ENCODE measurements at regions not wholly inside any gene's neighbourhood (a gene's known extent, or its start where the extent isn't known, plus 50 kb on each side); places are given as distances from the start of the nearest gene placed in this dataset.
"Not testable (repeated sequence)": the region's sequence is repeated elsewhere in the genome, so short reads cannot be mapped to it uniquely, and the experiment has no call there.

GRCh38 chr16:13479549-13479948 is 440.4 kb upstream of the ERCC4 start:
- no peak for DNase-seq

GRCh38 chr16:13480801-13481200 is 439.2 kb upstream of the ERCC4 start:
- no peak for DNase-seq

DNA sequence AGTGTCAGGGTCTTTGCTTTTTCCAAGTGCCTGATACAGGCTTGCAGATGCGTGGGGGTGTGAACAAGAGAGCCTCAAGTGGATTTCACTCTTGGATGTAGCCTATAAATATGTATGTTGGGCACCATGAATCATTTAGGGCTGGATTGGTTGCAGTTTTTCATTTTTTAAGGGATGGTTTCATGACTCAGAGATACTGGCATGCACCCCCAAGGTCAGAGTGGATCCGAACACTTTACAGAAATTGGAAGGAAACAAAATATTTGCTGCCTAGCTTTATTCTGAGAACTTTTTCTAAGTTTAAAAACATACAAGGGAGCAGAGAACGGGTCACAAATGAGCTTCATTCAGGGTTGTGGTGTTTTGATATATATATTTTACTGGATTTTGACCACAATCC is 436.8 kb upstream of the ERCC4 start:
- no peak for DNase-seq

DNA sequence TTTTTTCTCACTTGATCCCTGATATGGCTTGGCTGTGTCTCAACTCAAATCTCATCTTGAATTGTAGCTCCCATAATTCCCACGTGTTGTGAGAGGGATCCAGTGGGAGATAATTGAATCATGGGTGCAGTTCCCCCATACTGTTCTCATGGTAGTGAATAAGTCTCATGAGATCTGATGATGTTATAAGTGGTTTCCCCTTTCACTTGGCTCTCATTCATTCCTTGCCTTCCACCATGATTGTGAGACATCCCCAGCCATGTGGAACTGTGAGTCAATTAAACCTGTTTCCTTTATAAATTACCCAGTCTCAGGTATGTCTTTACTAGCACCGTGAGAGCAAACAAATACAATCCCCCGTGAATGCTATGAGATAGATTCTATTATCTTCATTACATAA is 430.5 kb upstream of the ERCC4 start:
- DNase-seq: not testable (repeated sequence)

- DNase-seq: no peak
These were observed 427.9 kb upstream of the ERCC4 start for GRCh38 chr16:13492046-13492445.

DNA sequence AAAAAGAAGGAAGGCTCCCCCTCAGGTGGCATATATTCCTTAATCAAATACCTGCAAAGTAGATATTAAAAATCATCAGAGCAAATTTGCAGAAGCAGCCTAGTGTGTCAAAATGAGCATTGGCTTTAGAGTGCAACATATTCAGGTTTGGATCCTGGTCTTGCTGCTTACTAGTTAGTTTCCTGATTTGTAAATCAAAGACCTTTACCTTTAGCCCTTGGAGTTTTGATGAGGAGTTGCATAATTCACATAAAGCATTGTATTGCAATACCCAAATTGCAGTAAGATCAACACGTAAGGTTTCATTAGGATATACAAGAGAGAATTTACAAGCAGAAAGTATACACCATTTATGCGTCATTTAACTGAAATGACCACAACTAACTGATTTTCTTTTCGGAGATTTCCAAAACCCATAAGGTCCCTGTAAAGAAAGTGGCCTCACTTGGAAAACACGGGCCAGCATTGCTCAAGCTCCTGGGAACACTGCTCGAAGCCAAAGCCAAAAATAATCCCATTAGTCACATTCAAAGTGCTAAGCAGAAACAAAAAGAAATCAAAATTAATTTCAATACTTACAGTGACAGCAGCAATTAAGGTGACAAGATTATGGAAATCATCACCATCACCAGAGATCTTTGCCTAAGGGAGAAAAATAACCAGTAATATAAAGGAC is 415.9 kb upstream of the ERCC4 start:
- no peak for DNase-seq

GRCh38 chr16:13507530-13507929 is 412.4 kb upstream of the ERCC4 start:
- DNase-seq: no peak

DNA sequence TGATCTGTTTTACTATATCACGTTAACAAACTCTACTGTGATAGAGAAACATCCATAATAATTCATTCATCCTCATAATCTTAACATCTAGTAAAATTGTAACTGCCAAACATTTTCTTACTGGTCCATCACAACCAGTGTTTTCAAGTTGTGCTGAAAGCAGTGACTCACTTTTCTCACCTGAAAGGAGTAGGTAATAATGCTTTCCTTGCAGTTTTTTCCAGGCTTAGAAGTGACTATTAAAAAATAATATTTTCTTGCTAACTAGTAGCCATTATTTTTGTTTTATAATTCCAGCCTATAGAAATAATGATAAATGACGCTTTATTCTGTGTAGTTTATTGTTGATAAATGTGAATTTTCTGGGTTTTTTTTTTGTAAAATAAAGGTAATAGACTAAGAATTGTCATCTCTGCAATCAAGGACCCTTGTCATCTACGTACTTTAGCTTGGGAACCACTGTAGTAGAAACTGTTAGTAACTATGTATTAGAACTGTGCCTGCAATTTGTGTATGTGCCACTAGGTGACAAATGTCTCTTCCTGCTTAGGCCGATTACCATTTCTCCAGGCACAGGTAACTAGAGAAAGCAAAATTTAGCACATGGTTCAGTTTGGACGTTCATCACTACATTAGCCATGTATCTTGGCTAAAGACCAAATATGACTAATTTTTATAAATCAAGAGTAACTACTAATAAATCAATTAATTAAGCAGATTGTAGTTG is 409.4 kb upstream of the ERCC4 start:
- DNase-seq: no peak

DNA sequence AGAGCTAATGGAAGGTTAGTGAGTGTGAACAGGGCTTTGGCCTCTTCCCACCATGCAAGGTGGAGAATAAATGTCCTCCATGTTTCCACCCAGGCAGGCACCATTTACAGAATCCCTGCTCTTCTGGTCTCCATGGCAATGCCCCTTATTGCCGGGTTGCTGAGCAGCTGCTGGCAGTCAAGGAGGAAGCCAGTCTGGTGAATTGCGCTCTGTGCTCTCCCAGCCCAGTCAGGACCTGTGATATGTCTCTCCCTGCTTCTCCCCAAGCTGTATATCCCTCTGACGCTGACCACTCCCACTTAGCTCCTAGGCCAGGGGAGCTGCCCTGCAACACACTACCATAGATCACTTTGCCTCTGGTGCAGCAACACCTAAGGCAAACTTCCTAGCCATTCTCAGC is 402.1 kb upstream of the ERCC4 start:
- DNase-seq: no peak

DNA sequence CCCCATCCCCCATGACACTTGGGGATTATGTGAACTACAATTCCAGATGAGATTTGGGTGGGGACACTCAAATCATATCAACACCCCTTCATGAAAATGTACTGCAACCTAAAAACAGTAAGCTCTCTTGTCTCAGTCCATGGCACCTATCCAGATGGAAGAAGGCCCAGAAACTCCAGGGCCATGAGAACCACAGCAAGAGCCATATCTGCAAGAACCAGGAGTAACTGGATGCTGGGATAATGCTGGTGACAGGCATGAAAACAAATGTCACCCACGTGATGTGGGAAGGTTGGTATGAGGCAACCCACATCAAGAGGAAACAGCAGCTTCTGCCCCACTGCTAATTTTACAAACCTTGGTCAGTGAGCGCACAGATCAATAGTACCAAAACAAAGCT is 400.1 kb upstream of the ERCC4 start:
- no peak for DNase-seq

DNA sequence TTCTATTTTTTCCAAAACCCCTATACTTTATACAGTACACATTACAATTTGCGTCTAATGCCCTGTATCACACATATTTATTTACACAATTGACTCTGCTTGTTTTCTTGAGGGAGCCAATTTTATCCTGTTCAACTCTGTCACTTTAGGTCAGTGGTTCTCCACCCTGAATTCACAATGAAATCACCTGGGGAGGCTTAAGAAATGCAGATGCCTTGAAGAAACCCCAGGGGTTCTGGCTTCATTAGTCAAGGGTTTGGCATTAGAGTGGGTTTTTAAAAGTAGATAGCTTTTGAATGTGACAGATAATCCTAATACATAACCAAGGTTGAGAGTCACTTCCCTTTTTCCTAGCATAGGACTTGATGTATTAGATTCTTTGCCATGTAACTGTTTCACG is 398.6 kb upstream of the ERCC4 start:
- no peak for DNase-seq

DNA sequence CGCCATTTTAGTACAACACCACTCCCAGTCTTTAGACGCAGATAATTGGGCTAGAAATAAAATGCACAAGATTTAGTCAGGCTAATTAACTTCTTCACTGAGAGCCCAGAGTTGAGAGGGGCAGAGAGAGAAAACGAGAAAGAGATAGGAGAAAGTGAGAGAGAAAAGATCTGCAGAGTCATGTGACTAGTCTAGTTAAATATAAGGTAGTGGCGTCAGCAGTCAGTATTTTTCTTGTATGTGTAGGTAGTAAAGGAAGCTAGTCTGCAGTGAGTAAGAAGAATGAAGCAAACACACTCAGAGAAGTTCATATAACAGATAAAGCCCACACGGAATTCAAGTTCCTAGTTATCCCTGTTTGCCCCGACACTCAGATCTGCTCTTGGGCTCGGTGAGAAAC is 392.6 kb upstream of the ERCC4 start:
- DNase-seq: no peak

DNA sequence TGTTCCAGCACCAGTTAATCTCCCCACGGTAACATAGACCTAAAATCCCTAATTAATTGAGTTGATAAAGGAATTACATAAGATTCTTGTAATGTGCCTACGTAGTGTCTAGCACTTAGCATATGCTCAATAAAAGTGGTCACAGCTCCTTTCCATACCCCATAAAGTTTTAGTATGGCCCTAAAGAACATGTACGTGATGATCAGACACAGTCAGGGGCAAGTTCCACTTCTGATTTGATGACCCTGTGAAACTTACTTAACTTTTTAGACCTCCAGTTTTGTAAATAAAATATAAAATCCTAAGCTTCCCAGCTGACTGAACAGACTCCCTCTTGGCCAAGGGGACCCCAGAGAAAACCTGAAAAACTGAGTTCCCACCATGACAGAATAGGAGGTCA is 391.3 kb upstream of the ERCC4 start:
- DNase-seq: no peak

DNA sequence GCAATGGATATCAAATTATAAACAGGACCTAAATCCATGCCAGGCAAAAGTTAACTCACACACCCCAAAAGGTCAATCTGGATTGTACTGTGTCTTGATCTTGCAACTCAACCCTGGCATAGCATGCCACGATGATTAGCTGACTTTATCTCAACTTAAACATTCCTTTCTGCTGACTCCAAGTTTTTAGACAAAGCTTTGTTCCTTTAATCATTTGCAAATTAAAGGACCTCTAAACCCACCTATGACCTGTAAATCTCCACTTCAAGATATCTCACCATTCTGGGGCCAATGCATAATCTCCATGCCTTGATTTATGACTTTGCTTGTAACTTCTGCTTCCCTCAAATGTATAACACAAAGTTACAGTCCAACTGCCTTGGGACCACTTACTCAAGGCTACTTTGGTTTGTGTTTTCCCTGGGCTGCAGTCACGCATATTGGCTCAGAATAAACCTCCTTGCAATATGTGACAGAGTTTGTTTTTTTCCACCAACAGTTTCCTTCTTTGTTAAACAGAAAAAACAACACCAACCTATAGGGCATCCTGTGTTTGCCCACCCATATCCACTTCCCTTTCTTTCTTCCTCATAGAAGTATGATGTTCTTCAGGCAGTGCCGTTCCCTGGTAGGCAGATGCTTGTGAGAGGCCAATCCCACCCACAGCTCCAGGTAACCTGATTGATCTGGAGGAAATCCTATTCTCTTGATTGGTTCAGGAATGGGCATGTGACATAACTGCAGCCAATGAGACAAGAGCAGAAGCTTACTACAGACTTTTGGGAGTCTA is 390.6 kb upstream of the ERCC4 start:
- no peak for DNase-seq

GRCh38 chr16:13540771-13541170 is 379.2 kb upstream of the ERCC4 start:
- no peak for DNase-seq

DNA sequence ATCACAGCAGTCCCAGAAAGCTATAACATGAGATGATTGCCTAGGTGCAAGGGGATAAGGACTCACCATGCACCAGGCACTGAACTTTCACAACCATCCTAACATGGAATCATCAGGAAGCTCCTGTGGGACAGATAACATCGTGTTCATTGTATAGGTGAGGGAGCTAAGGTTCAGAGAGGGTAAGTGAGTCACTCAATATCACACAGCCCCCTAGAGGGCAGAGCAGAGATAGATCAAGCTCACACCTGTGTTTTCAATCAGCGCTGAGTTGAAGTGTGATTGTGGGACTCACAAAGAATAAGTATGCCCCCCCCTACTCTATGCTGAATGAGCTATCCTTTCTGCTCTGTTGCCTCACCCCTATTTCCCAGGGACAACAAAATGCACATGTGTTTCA is 377.7 kb upstream of the ERCC4 start:
- no peak for DNase-seq

GRCh38 chr16:13543850-13544249 is 376.1 kb upstream of the ERCC4 start:
- no peak for DNase-seq

- no peak for DNase-seq
These were observed 374.7 kb upstream of the ERCC4 start for GRCh38 chr16:13545271-13545670.

GRCh38 chr16:13550254-13550653 is 369.7 kb upstream of the ERCC4 start:
- DNase-seq: no peak

DNA sequence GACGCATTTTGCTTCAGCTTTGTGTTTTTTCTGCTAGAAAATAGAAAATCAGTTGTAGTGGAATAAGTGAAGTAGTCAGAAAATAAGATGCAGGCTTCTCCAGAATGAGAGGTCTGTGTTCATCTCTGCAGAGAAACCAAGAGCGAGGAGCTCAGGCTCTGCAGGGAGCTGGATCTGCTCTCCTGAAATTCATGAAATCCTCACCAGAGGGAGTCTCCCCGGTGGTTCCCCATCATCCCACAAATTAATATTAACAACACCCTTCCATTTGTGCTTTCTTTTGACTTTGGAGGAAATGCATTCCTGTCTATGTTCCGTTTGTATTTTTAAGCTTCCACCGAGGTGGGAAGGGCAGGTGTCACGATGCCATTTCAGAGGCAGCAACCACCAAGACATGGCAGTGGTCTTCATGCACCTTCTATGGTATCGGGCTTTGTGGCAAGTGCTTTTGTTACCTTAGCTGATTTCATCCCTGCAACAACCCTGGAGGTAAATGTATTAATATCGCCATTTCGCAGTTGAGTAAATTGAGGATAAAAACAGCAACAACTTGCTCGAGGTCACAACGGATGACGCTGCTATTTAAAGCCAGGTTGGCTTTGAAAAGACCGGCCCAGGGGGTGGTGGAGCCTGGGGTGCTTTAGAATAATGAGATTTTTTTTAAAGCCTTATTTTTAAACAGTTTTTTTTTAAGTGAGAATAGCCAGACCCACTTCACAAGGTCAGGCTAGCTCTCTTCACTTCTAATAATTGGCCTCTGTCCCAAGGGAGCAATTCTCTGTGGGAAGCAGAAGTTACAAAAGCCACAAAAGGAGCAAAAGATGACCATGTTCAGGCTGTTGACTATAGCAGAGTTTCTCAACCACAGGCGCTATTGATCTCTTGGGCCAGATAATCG is 367.6 kb upstream of the ERCC4 start:
- DNase-seq: no peak

- DNase-seq: no peak
These were observed 367.0 kb upstream of the ERCC4 start for GRCh38 chr16:13552960-13553257.

DNA sequence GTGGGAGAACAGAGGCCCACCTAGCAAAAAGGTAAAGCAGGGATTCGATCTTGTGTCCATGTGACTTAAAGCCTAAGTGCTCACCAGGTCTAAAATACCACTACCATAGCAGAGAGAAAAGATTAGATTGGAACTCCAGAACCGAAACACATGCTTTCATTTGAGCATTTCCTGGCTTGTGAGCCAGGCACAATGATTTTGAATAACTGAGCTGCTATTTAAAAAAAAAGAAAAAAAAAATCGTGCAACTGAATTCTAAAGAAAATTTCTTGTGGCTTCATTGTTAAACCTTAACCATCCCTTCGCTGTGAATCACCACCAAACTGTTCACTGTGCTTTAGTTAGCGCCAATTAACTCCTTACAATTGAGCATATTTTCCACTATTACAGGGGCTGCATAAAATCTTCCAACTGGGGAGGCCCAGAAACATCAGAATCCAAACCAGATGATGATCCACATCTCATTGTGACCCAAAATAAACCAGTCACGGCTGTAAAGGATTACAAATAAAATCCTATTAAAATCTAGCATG is 366.4 kb upstream of the ERCC4 start:
- no peak for DNase-seq

DNA sequence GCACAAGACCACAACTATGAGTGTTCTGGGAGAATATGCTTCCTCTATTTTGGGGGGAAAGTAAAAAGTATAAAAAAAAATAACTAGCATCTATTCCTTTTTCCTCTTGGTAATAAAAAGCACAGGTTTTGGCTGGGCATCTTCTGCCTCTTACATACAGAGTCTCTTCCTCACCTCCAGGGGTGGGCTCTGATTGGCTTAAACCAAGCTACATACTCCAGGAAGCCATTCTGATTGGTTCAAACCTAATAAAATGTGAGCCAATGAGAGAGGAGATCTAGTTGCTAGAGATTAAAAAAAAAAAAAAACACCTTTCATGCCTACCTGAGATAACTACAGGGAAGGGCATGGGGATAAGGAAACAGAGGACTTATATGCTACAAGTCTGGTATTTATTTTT is 365.9 kb upstream of the ERCC4 start:
- no peak for DNase-seq

Measured in DMS53 (cell line).